ENCODE measurements at regions not wholly inside any gene's neighbourhood (a gene's known extent, or its start where the extent isn't known, plus 50 kb on each side); places are given as distances from the start of the nearest gene placed in this dataset.

- DNase-seq (ENCODE audit: low read depth in 1 of 2, low spot score in 2 of 2) (no peak), FAIRE-seq (no peak)
- H2BK12ac ChIP-seq (ENCODE audit: low read depth, low read length): no peak overlapping the region
- no peak overlapping the region for H3K4me3 ChIP-seq (ENCODE audit: extremely low read depth in 1 of 4, insufficient read depth in 2 of 4, low read depth in 3 of 4, low read length in 4 of 4)
- H2BK15ac ChIP-seq (ENCODE audit: low read length): no peak overlapping the region
- no peak overlapping the region for H3K18ac ChIP-seq (ENCODE audit: extremely low read depth, low read length)
- no peaks in the 10 kb centered on the region for H4K20me1 ChIP-seq (replicated peaks in 1 of 2; ENCODE audit: control insufficient read depth in 1 of 2, insufficient read depth in 2 of 2, low read length in 2 of 2)
- H2BK120ac ChIP-seq (replicated peaks; ENCODE audit: low read depth, low read length): no peak overlapping the region
- H3K27ac ChIP-seq (ENCODE audit: low read depth, low read length): no peak overlapping the region
- H3K23me2 ChIP-seq (ENCODE audit: low read depth, low read length): no peaks in the 10 kb centered on the region
- no peak overlapping the region; the same call in 1 of the 2 replicates for H2AK5ac ChIP-seq (ENCODE audit: low read depth, low read length)
- no peaks in the 10 kb centered on the region for H3K79me2 ChIP-seq (ENCODE audit: control insufficient read depth in 1 of 2, insufficient read depth in 2 of 2, low read length in 2 of 2)
- peaks cover 0 to 5% (median 2%) of the 10 kb centered on the region in 4 experiments; a peak in 4 of 7 replicates for H3K4me1 ChIP-seq (replicated peaks in 1 of 4; ENCODE audit: control insufficient read depth in 3 of 4, insufficient read depth in 4 of 4, low read length in 3 of 4)
- H3K36me3 ChIP-seq (ENCODE audit: control insufficient read depth in 2 of 4, insufficient read depth in 4 of 4, low read length in 3 of 4): no peaks in the 10 kb centered on the region
- CTCF ChIA-PET (ENCODE audit: partially characterized antibody): no interaction called here
- no peak overlapping the region for H4K91ac ChIP-seq (replicated peaks; ENCODE audit: insufficient read length, low read length)
- H3K14ac ChIP-seq (ENCODE audit: insufficient read length): no peak overlapping the region
- H3K9me3 ChIP-seq (ENCODE audit: insufficient read depth in 2 of 2, low read depth in 1 of 2, low read length in 1 of 2): no peaks in the 10 kb centered on the region
- no peak overlapping the region for H3K4ac ChIP-seq (replicated peaks; ENCODE audit: insufficient read length, low read depth, low read length)
- no peak overlapping the region for H3K4me2 ChIP-seq (ENCODE audit: insufficient read depth in 1 of 2, low read depth in 2 of 2, low read length in 2 of 2)
- H4K5ac ChIP-seq (ENCODE audit: insufficient read length, low read depth, low read length): no peak overlapping the region
- no peak overlapping the region for H3K9ac ChIP-seq (replicated peaks in 1 of 4; ENCODE audit: extremely low read depth in 1 of 4, low read depth in 3 of 4, low read length in 3 of 4)
- no peak overlapping the region for H3K23ac ChIP-seq (ENCODE audit: insufficient read length)
- POLR2A ChIA-PET (ENCODE audit: partially characterized antibody): no interaction called here
- no peaks in the 10 kb centered on the region for H3K79me1 ChIP-seq (ENCODE audit: low read depth, low read length)
- no peak overlapping the region; the same call in 1 of the 2 replicates for H2AFZ ChIP-seq (ENCODE audit: low read length)
- H3K27me3 ChIP-seq (replicated peaks in 1 of 4; ENCODE audit: control insufficient read depth in 3 of 4, extremely low read depth in 1 of 4, insufficient read depth in 3 of 4, low read length in 3 of 4): no peaks in the 10 kb centered on the region
- TF ChIP-seq KDM5A (IDR thresholded peaks at IDR 0.05; ENCODE audit: low read length) (no peak), TAF1 (IDR thresholded peaks at IDR 0.05; ENCODE audit: low read depth, low read length) (no peak), ASH2L (IDR thresholded peaks at IDR 0.05; ENCODE audit: low read length) (no peak), ZNF274 (IDR thresholded peaks at IDR 0.05; ENCODE audit: borderline replicate concordance, extremely low read depth, low read length) (no peak), NANOG (IDR thresholded peaks at IDR 0.05; ENCODE audit: insufficient read depth, low read depth, low read length, poor library complexity, severe bottlenecking) (no peak), FOSL1 (IDR thresholded peaks at IDR 0.05; ENCODE audit: insufficient read depth, low read depth, low read length) (no peak), SP2 (IDR thresholded peaks at IDR 0.05; ENCODE audit: low read length) (no peak), PHF8 (conservative IDR thresholded peaks at IDR 0.05; ENCODE audit: low read depth, low read length) (no peak), EGR1 (IDR thresholded peaks at IDR 0.05; ENCODE audit: borderline replicate concordance, low read depth, low read length) (no peak), SRF (IDR thresholded peaks at IDR 0.05; ENCODE audit: low read depth, low read length) (no peak), TCF12 (IDR thresholded peaks at IDR 0.05; ENCODE audit: low read depth, low read length) (no peak), TAF7 (optimal IDR thresholded peaks at IDR 0.05; ENCODE audit: borderline replicate concordance, low read depth, low read length) (no peak), TEAD4 (IDR thresholded peaks at IDR 0.05; ENCODE audit: low read depth, low read length) (no peak)
- WGBS, 2 experiments (ENCODE audit: extremely low coverage in 1 of 2, insufficient coverage in 1 of 2, insufficient read length in 1 of 2, insufficient replicate concordance in 2 of 2, low coverage in 1 of 2, low lambda C conversion rate in 2 of 2, missing lambda C conversion rate in 1 of 2): 92% methylated on average over 11 of the region's 11 CpGs; no CpG with 5 or more reads in 1 of the 2 experiments
- no peak overlapping the region for H4K8ac ChIP-seq (ENCODE audit: extremely low read depth, insufficient read depth, low read length)
- H2BK5ac ChIP-seq (ENCODE audit: low read depth, low read length): no peak overlapping the region
- H2BK20ac ChIP-seq (ENCODE audit: low read length): no peak overlapping the region
- no peak overlapping the region for H3K56ac ChIP-seq (replicated peaks; ENCODE audit: insufficient read length, low read depth, low read length)
Measured at GRCh38 chr21:41107602-41108001, 60.4 kb upstream of the BACE2 start.

All from H1 (cell line).